ENCODE measurements at regions not wholly inside any gene's neighbourhood (a gene's known extent, or its start where the extent isn't known, plus 50 kb on each side); places are given as distances from the start of the nearest gene placed in this dataset.
"Not testable (repeated sequence)": the region's sequence is repeated elsewhere in the genome, so short reads cannot be mapped to it uniquely, and the experiment has no call there.

- TF ChIP-seq EZH2phosphoT487 (IDR thresholded peaks at IDR 0.05; ENCODE audit: borderline replicate concordance, low read length) = no peak
- Histone ChIP-seq H3K4me1 (ENCODE audit: control insufficient read depth, low read length) (no peaks in the 10 kb centered on the region), H3K36me3 (ENCODE audit: control insufficient read depth, low read length) (no peaks in the 10 kb centered on the region), H3K4me3 (ENCODE audit: low read length) (no peak overlapping the region), H3K4me2 (ENCODE audit: low read length) (no peak overlapping the region), H3K79me2 (ENCODE audit: control insufficient read depth, low read length) (no peaks in the 10 kb centered on the region), H3K9me2 (replicated peaks; ENCODE audit: control insufficient read depth, low read length) (no peaks in the 10 kb centered on the region), H3K27ac (ENCODE audit: low read depth, low read length) (no peak overlapping the region), H3K27me3 (ENCODE audit: control insufficient read depth, low read length) (no peaks in the 10 kb centered on the region), H3K9me3 (ENCODE audit: control insufficient read depth, insufficient read depth, low read length) (no peaks in the 10 kb centered on the region), H4K20me1 (ENCODE audit: control insufficient read depth, insufficient read depth, low read depth, low read length) (no peaks in the 10 kb centered on the region), H3F3A (ENCODE audit: control insufficient read depth, insufficient read depth) (no peaks in the 10 kb centered on the region)
These were observed 252.0 kb upstream of the MYT1L start for GRCh38 chr2:2582998-2583545.

GRCh38 chr2:2581331-2582159, 250.5 kb upstream of the MYT1L start:
- Histone ChIP-seq H4K20me1 (ENCODE audit: control insufficient read depth, insufficient read depth, low read depth, low read length) (no peaks in the 10 kb centered on the region), H3F3A (ENCODE audit: control insufficient read depth, insufficient read depth) (no peaks in the 10 kb centered on the region), H3K27me3 (ENCODE audit: control insufficient read depth, low read length) (no peaks in the 10 kb centered on the region), H3K4me1 (ENCODE audit: control insufficient read depth, low read length) (no peaks in the 10 kb centered on the region), H3K9me2 (replicated peaks; ENCODE audit: control insufficient read depth, low read length) (no peaks in the 10 kb centered on the region), H3K4me3 (ENCODE audit: low read length) (no peak overlapping the region), H3K4me2 (ENCODE audit: low read length) (no peak overlapping the region), H3K36me3 (ENCODE audit: control insufficient read depth, low read length) (no peaks in the 10 kb centered on the region), H3K27ac (ENCODE audit: low read depth, low read length) (no peak overlapping the region), H3K79me2 (ENCODE audit: control insufficient read depth, low read length) (no peaks in the 10 kb centered on the region), H3K9me3 (ENCODE audit: control insufficient read depth, insufficient read depth, low read length) (no peaks in the 10 kb centered on the region)
- no peak for TF ChIP-seq CTCF (IDR thresholded peaks at IDR 0.05; ENCODE audit: low read depth, low read length, poor library complexity, severe bottlenecking)
- no peak for TF ChIP-seq EZH2phosphoT487 (IDR thresholded peaks at IDR 0.05; ENCODE audit: borderline replicate concordance, low read length)

GRCh38 chr2:2580841-2581240, 249.8 kb upstream of the MYT1L start:
- H3K4me1 ChIP-seq (ENCODE audit: control insufficient read depth, low read length); H3K9me3 ChIP-seq (ENCODE audit: control insufficient read depth, insufficient read depth, low read length); H4K20me1 ChIP-seq (ENCODE audit: control insufficient read depth, insufficient read depth, low read depth, low read length); H3K9me2 ChIP-seq (replicated peaks; ENCODE audit: control insufficient read depth, low read length); H3F3A ChIP-seq (ENCODE audit: control insufficient read depth, insufficient read depth); H3K27ac ChIP-seq (ENCODE audit: low read depth, low read length); H3K27me3 ChIP-seq (ENCODE audit: control insufficient read depth, low read length); H3K4me3 ChIP-seq (ENCODE audit: low read length); H3K79me2 ChIP-seq (ENCODE audit: control insufficient read depth, low read length); H3K4me2 ChIP-seq (ENCODE audit: low read length); H3K36me3 ChIP-seq (ENCODE audit: control insufficient read depth, low read length): not testable (repeated sequence)

- Histone ChIP-seq H3K9me3 (ENCODE audit: control insufficient read depth, insufficient read depth, low read length) (no peaks in the 10 kb centered on the region), H3K27ac (ENCODE audit: low read depth, low read length) (no peak overlapping the region), H4K20me1 (ENCODE audit: control insufficient read depth, insufficient read depth, low read depth, low read length) (no peaks in the 10 kb centered on the region), H3K4me3 (ENCODE audit: low read length) (no peak overlapping the region), H3K4me2 (ENCODE audit: low read length) (no peak overlapping the region), H3K36me3 (ENCODE audit: control insufficient read depth, low read length) (no peaks in the 10 kb centered on the region), H3K27me3 (ENCODE audit: control insufficient read depth, low read length) (no peaks in the 10 kb centered on the region), H3K9me2 (replicated peaks; ENCODE audit: control insufficient read depth, low read length) (no peaks in the 10 kb centered on the region), H3F3A (ENCODE audit: control insufficient read depth, insufficient read depth) (no peaks in the 10 kb centered on the region), H3K79me2 (ENCODE audit: control insufficient read depth, low read length) (no peaks in the 10 kb centered on the region), H3K4me1 (ENCODE audit: control insufficient read depth, low read length) (no peaks in the 10 kb centered on the region)
- TF ChIP-seq EZH2phosphoT487 (IDR thresholded peaks at IDR 0.05; ENCODE audit: borderline replicate concordance, low read length) = no peak
- no peak for TF ChIP-seq CTCF (IDR thresholded peaks at IDR 0.05; ENCODE audit: low read depth, low read length, poor library complexity, severe bottlenecking)
These were observed 249.3 kb upstream of the MYT1L start for GRCh38 chr2:2580341-2580740.

All from DOHH2 (cell line).